ENCODE measurements at regions not wholly inside any gene's neighbourhood (a gene's known extent, or its start where the extent isn't known, plus 50 kb on each side); places are given as distances from the start of the nearest gene placed in this dataset.

DNA sequence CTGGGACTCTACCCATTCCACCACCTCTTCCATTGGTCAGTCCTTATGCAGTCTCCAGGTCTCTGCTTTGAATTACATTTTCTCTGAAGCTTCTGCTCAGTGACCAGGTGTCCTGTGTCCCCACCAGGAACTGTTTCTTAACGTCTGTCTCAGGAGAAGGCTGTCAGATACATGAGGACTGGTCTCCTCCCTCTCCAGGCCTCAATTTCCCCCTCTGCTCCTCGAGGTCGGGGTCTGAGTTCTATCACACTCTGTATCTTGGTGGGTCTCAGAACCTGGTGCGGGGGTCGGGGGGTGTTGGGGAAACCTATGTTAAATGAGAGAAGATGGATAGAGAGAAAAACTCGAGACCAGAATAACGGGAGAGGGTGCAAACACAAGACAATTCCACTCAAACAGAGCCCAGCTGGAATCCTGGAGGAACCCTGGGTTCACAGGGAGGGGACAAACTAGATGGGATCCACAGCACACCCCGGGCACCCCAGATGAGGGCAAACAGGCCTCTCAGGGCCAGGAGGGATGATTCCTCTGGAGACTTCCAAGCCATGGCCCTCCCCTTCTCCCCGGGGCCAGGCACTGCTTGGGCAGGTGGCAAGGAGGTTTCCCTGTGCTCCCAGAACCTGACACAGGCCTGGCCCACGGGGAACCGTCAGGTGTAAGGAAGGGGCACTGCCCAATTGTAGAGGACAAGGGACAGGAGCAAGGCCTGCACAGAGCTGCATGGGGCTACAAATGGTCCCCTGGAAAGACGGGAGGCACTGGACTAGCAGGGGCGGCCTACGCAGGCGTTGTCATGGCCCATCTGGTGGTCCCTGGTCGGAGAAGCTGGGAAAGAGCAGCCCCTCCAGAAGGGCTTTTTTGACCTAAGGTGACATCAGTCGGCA, 313.2 kb upstream of the DIO3 start:
- TF ChIP-seq SPI1 (IDR thresholded peaks at IDR 0.05; ENCODE audit: low read depth, low read length) (no peak), POLR2A (IDR thresholded peaks at IDR 0.05; ENCODE audit: low read depth, low read length) (no peak), POU2F2 (IDR thresholded peaks at IDR 0.05; ENCODE audit: low read depth, low read length) (no peak), TAF1 (IDR thresholded peaks at IDR 0.05; ENCODE audit: low read depth, low read length) (no peak), PAX5 (IDR thresholded peaks at IDR 0.05; ENCODE audit: insufficient read depth, low read length, severe bottlenecking) (no peak)
- no peak for FAIRE-seq
- no peak for DNase-seq (ENCODE audit: insufficient read length, low spot score)

DNA sequence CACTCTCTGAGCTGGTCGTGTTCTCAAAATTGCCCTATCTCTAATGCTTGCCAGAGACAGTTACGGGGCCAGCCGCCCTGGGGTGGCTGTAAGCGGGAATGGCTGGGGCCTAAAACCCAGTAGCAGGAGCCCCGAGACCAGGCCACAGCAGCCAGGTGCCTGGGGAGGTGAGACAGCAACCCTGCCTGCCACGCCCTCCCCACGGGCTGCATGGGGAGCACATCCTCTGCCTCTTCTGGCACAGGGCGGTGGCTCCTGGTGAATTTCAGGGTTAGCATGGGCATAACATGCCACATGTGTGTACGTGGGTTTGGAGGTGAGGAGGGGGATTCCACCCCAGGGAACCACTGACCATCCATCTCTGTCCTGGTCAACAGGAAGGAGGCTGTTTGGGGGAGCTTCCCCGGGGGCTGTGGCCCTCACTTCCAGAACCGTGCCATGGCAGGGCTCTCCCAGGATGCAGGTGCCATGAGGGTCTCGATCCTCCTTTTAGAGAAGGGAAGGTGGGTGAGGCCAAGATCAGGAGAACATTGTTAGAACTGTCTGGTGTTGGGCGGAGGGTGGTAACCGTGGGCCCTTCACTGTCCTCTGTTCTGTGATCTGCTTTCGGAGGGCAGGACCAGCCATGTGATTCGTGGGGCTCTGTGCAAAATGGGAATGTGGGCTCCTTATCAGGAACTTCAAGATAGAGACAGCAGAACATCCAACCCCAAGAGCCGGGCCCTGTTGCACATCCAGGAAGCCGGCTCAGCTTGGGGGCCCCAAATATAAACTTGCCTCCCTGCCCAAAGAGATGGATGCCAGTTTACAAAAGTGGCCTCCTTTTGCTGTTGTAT, 312.2 kb upstream of the DIO3 start:
- DNase-seq (ENCODE audit: insufficient read length, low spot score) (no peak), FAIRE-seq (no peak)
- TF ChIP-seq SPI1 (IDR thresholded peaks at IDR 0.05; ENCODE audit: low read depth, low read length) (no peak), POU2F2 (IDR thresholded peaks at IDR 0.05; ENCODE audit: low read depth, low read length) (no peak), POLR2A (IDR thresholded peaks at IDR 0.05; ENCODE audit: low read depth, low read length) (no peak), POLR2AphosphoS5 (IDR thresholded peaks at IDR 0.05; ENCODE audit: low read depth, low read length) (no peak), PAX5 (IDR thresholded peaks at IDR 0.05; ENCODE audit: insufficient read depth, low read length, severe bottlenecking) (no peak), TAF1 (IDR thresholded peaks at IDR 0.05; ENCODE audit: low read depth, low read length) (no peak)

DNA sequence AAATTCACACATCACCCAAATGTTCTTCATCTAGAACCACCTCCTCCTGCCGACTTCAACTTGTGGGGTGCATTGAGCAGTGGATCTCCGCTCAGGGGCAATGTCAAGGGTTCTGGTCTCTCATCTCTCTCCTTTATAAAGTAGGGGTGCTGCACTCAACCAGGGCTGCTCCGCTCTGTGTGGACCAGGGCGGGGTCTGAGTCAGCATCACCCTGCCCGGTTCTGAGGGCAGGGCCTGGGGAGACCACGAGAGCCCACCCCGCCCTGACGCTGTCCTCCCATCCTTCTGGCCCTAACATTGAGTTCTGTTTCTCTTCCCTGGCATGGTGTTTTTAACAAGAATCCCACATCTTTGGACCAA, 311.6 kb upstream of the DIO3 start:
- no peak for DNase-seq (ENCODE audit: insufficient read length, low spot score)
- FAIRE-seq = no peak
- TF ChIP-seq POU2F2 (IDR thresholded peaks at IDR 0.05; ENCODE audit: low read depth, low read length) = no peak
- TF ChIP-seq TAF1 (IDR thresholded peaks at IDR 0.05; ENCODE audit: low read depth, low read length) = no peak
- TF ChIP-seq SPI1 (IDR thresholded peaks at IDR 0.05; ENCODE audit: low read depth, low read length) = no peak
- no peak for TF ChIP-seq POLR2AphosphoS5 (IDR thresholded peaks at IDR 0.05; ENCODE audit: low read depth, low read length)
- TF ChIP-seq PAX5 (IDR thresholded peaks at IDR 0.05; ENCODE audit: insufficient read depth, low read length, severe bottlenecking) = no peak
- TF ChIP-seq POLR2A (IDR thresholded peaks at IDR 0.05; ENCODE audit: low read depth, low read length) = no peak

DNA sequence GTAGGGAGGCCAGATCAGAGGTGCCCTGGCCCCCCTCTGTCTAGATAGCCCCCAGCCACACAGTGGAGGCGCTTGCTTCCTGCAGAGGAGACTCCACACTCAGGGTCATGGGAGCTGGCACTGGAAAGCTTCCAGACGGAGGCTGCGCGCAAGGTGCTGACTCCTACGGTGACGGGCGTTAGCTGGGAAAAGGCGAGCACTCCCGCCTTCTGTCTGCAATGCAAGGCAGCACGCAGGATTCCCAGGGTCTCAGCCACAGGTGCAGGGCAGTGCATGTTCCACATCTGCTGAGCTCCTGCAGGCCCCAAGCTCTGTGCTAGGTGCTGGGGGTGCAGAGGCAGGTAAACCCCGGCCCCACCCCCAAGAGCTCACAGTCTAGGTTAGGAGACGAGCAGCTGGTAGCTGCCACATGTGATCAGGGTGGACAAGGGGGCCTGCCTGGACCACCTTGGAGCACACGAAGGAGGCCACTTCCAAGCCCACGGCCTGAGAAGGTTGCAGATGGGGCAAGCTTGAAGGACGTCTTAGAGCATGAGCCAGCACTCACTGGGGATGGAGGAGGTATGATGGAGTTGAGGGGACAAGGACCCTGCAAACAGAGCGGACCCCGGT, 310.9 kb upstream of the DIO3 start:
- TF ChIP-seq POU2F2 (IDR thresholded peaks at IDR 0.05; ENCODE audit: low read depth, low read length) (no peak), POLR2A (IDR thresholded peaks at IDR 0.05; ENCODE audit: low read depth, low read length) (no peak), POLR2AphosphoS5 (IDR thresholded peaks at IDR 0.05; ENCODE audit: low read depth, low read length) (no peak), TAF1 (IDR thresholded peaks at IDR 0.05; ENCODE audit: low read depth, low read length) (no peak), SPI1 (IDR thresholded peaks at IDR 0.05; ENCODE audit: low read depth, low read length) (no peak), PAX5 (IDR thresholded peaks at IDR 0.05; ENCODE audit: insufficient read depth, low read length, severe bottlenecking) (no peak)
- no peak for DNase-seq (ENCODE audit: insufficient read length, low spot score)
- no peak for FAIRE-seq

GRCh38 chr14:101250948-101251811, 310.1 kb upstream of the DIO3 start:
- DNase-seq (ENCODE audit: insufficient read length, low spot score) (no peak), FAIRE-seq (no peak)
- TF ChIP-seq TAF1 (IDR thresholded peaks at IDR 0.05; ENCODE audit: low read depth, low read length) (no peak), POU2F2 (IDR thresholded peaks at IDR 0.05; ENCODE audit: low read depth, low read length) (no peak), POLR2AphosphoS5 (IDR thresholded peaks at IDR 0.05; ENCODE audit: low read depth, low read length) (no peak), SPI1 (IDR thresholded peaks at IDR 0.05; ENCODE audit: low read depth, low read length) (no peak), PAX5 (IDR thresholded peaks at IDR 0.05; ENCODE audit: insufficient read depth, low read length, severe bottlenecking) (no peak), POLR2A (IDR thresholded peaks at IDR 0.05; ENCODE audit: low read depth, low read length) (no peak)

- FAIRE-seq (no peak), DNase-seq (ENCODE audit: insufficient read length, low spot score) (no peak)
- no peak for TF ChIP-seq SPI1 (IDR thresholded peaks at IDR 0.05; ENCODE audit: low read depth, low read length)
- no peak for TF ChIP-seq POLR2AphosphoS5 (IDR thresholded peaks at IDR 0.05; ENCODE audit: low read depth, low read length)
- no peak for TF ChIP-seq POU2F2 (IDR thresholded peaks at IDR 0.05; ENCODE audit: low read depth, low read length)
- no peak for TF ChIP-seq POLR2A (IDR thresholded peaks at IDR 0.05; ENCODE audit: low read depth, low read length)
- no peak for TF ChIP-seq PAX5 (IDR thresholded peaks at IDR 0.05; ENCODE audit: insufficient read depth, low read length, severe bottlenecking)
- no peak for TF ChIP-seq TAF1 (IDR thresholded peaks at IDR 0.05; ENCODE audit: low read depth, low read length)
These were observed 309.4 kb upstream of the DIO3 start for GRCh38 chr14:101251812-101252442.

- DNase-seq (ENCODE audit: insufficient read length, low spot score) = no peak
These were observed 308.7 kb upstream of the DIO3 start for GRCh38 chr14:101252443-101253214.

More at GRCh38 chr14:101252443-101253214, 308.7 kb upstream of the DIO3 start:
- TF ChIP-seq TAF1 (IDR thresholded peaks at IDR 0.05; ENCODE audit: low read depth, low read length) = no peak
- TF ChIP-seq SPI1 (IDR thresholded peaks at IDR 0.05; ENCODE audit: low read depth, low read length) = no peak
- TF ChIP-seq PAX5 (IDR thresholded peaks at IDR 0.05; ENCODE audit: insufficient read depth, low read length, severe bottlenecking) = no peak
- TF ChIP-seq POU2F2 (IDR thresholded peaks at IDR 0.05; ENCODE audit: low read depth, low read length) = no peak
- TF ChIP-seq POLR2A (IDR thresholded peaks at IDR 0.05; ENCODE audit: low read depth, low read length) = no peak
- no peak for TF ChIP-seq POLR2AphosphoS5 (IDR thresholded peaks at IDR 0.05; ENCODE audit: low read depth, low read length)
- no peak for FAIRE-seq
